Esophagus squamous epithelium (tissue), 5 donors: ENCODE measurements at regions not wholly inside any gene's neighbourhood (a gene's known extent, or its start where the extent isn't known, plus 50 kb on each side); places are given as distances from the start of the nearest gene placed in this dataset.
A peak's percentile ranks its signal among the peaks of the same experiment; 100 is the strongest.

ENCODE experiments used
- DNase-seq: peaks from one replicate; lab custom pipeline; 2025; lab: John Stamatoyannopoulos, UW
- H3K27ac ChIP-seq, 4 donors: fragments of 200-600 bp; sonication (generic); one replicate each; pipeline ENCODE4 v1.5.1; 2016 to 2019; ENCODE audit warnings: mild to moderate bottlenecking in 1 of 4
- H3K27me3 ChIP-seq, 4 donors: fragments of 200-600 bp; sonication (generic); 1 replicate in 3 of 4; 2 replicates in 1 of 4; pipeline versions ENCODE4 v1.5.1 to v1.6.0; 2017 to 2021; ENCODE audit warnings: antibody characterized with exemption in 1 of 4
- H3K36me3 ChIP-seq, 3 donors: fragments of 200-600 bp; sonication (generic); one replicate each; pipeline ENCODE4 v1.5.1; 2016 to 2019
- H3K4me1 ChIP-seq, 3 donors: fragments of 200-600 bp; sonication (generic); one replicate each; pipeline ENCODE4 v1.5.1; 2017 to 2019
- H3K4me3 ChIP-seq, 4 donors: fragments of 200-600 bp; sonication (generic); 1 replicate in 3 of 4; 2 replicates in 1 of 4; pipeline ENCODE4 v1.5.1; 2016 to 2019; ENCODE audit warnings: mild to moderate bottlenecking in 2 of 4, moderate library complexity in 1 of 4
- H3K9me3 ChIP-seq, 3 donors: fragments of 200-600 bp; sonication (generic); one replicate each; pipeline ENCODE4 v1.5.1; 2016 to 2019
- POLR2A ChIP-seq, 4 donors: fragments of 450-650 bp; IDR thresholded peaks; one replicate each; pipeline ENCODE4 v1.6.1; 2017; ENCODE audit warnings: antibody characterized with exemption in 4 of 4, mild to moderate bottlenecking in 4 of 4, moderate library complexity in 3 of 4
- WGBS, 2 donors: methylation state at CpG; one replicate each; pipeline ENCODE4 v1.1.5; 2018; 5-methylcytosine and 5-hydroxymethylcytosine counted together
- intact Hi-C: fragments of 100-400 bp; cut with DNase I; formaldehyde crosslinking; loops from one replicate; pipeline ENCODE4 v1.15.0; 2022
- TF ChIP-seq, protein P1 (sequence below), 6 experiments: fragments of 450-650 bp in 4 of 6; fragments of 200-600 bp in 2 of 6; sonication (generic) in 2 of 6; IDR thresholded peaks; one replicate each; pipeline ENCODE4 v1.5.1; 2016 to 2019; ENCODE audit warnings: antibody characterized with exemption in 6 of 6, mild to moderate bottlenecking in 4 of 6, moderate library complexity in 4 of 6
- donor health status: DM: yes; HTN: yes; CAD: no.

DNA sequence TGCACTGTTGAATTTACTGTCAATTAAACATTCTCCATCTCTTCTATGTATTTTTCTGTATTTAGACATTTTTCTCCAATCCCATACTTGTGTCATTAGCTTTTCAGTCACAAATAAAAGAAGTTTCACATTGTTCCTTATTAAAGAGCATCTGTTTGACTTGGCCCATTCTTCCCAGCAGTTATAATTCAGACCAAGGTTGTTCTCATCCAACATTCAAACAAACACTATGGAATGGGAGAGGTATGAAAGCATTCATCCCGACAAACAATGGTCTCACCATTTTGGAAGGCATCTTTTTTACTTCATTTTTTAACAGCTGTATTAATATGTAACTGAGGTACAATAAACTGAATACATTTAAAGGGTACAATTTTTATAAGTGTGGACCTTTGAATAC, 208.8 kb upstream of the MAF start:
- no peaks in the 10 kb centered on the region for H3K27me3 ChIP-seq
- no peak for DNase-seq
- intact Hi-C loops: no loop called here
- H3K36me3 ChIP-seq: no peaks in the 10 kb centered on the region
- peaks cover 0 to 54% (median 12%) of the 10 kb centered on the region in 3 donors for H3K4me1 ChIP-seq
- WGBS, 2 donors: 54 to 78% methylated on average over 1 of the region's 1 CpG
- peak overlapping the region in 2 of 4 donors; percentile 62 to 69 for H3K27ac ChIP-seq
- no peak overlapping the region for H3K4me3 ChIP-seq
- H3K9me3 ChIP-seq: no peaks in the 10 kb centered on the region
- TF ChIP-seq, protein P1, sequence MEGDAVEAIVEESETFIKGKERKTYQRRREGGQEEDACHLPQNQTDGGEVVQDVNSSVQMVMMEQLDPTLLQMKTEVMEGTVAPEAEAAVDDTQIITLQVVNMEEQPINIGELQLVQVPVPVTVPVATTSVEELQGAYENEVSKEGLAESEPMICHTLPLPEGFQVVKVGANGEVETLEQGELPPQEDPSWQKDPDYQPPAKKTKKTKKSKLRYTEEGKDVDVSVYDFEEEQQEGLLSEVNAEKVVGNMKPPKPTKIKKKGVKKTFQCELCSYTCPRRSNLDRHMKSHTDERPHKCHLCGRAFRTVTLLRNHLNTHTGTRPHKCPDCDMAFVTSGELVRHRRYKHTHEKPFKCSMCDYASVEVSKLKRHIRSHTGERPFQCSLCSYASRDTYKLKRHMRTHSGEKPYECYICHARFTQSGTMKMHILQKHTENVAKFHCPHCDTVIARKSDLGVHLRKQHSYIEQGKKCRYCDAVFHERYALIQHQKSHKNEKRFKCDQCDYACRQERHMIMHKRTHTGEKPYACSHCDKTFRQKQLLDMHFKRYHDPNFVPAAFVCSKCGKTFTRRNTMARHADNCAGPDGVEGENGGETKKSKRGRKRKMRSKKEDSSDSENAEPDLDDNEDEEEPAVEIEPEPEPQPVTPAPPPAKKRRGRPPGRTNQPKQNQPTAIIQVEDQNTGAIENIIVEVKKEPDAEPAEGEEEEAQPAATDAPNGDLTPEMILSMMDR (IDR thresholded peaks at IDR 0.05): no peak
- no peak for TF ChIP-seq POLR2A (IDR thresholded peaks at IDR 0.05)

DNA sequence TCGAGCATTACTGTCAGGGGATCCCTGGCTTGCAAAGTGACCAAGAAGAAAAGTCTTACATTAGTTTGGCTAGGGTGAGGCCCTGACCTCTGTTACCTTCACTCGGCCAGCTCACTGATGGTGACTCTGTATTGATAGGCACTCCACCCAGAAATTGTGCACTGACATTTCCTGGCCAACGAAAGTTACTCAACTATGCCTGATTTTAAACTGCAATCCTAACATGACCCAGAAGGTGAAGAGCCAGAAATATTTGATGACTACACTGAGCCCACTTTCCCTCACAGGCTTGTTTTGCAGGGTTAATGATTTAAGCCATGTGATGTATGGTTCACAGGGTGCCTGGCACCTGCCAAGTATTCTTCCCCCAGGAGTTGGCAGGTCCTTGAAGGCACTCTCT, 208.2 kb upstream of the MAF start:
- 39 to 50% methylated on average over 3 of the region's 3 CpGs for whole genome bisulfite sequencing, 2 donors
- TF ChIP-seq POLR2A (IDR thresholded peaks at IDR 0.05): no peak
- TF ChIP-seq, protein P1 (IDR thresholded peaks at IDR 0.05): peak in 1 of 6 experiments; percentile 23
- Histone ChIP-seq H3K4me1 (peaks cover 0 to 49% (median 12%) of the 10 kb centered on the region in 3 donors), H3K36me3 (no peaks in the 10 kb centered on the region), H3K9me3 (no peaks in the 10 kb centered on the region), H3K27ac (peak overlapping the region in 3 of 4 donors; percentile 45 to 69 (median 62)), H3K4me3 (no peak overlapping the region), H3K27me3 (no peaks in the 10 kb centered on the region)
- intact Hi-C loops: no loop called here
- no peak for DNase-seq

DNA sequence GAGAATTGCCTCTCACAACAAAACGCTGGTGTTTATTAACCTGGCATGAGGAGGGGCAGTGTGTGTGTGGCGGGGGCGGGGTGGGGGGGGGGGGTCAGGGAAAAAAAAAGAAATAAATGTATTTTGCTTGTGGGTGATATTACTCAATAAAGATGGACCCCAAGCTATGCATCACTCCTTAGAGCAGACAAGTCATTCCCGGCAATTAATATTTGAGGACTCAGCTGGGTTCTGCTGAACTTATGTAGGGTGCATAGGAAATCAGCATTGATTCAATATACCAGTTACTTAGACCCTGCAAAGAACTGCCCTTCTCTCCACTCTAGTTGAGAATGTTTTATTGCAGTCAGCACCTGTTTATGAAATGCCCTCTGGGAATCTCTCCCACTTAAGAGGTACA, 206.2 kb upstream of the MAF start:
- H3K4me3 ChIP-seq: no peak overlapping the region
- H3K9me3 ChIP-seq: no peaks in the 10 kb centered on the region
- TF ChIP-seq, protein P1 (IDR thresholded peaks at IDR 0.05): no peak
- no peak for TF ChIP-seq POLR2A (IDR thresholded peaks at IDR 0.05)
- intact Hi-C loops: no loop called here
- H3K4me1 ChIP-seq: peaks cover 0 to 47% (median 12%) of the 10 kb centered on the region in 3 donors
- DNase-seq: no peak
- no peak overlapping the region for H3K27ac ChIP-seq
- H3K27me3 ChIP-seq: no peaks in the 10 kb centered on the region
- H3K36me3 ChIP-seq: no peaks in the 10 kb centered on the region
- WGBS, 2 donors: 83 to 93% methylated on average over 2 to 4 of the region's 4 CpGs

- Histone ChIP-seq H3K27ac (no peak overlapping the region), H3K9me3 (no peaks in the 10 kb centered on the region), H3K4me1 (peaks cover 0 to 36% (median 7%) of the 10 kb centered on the region in 3 donors), H3K36me3 (no peaks in the 10 kb centered on the region), H3K27me3 (no peaks in the 10 kb centered on the region), H3K4me3 (no peak overlapping the region)
- intact Hi-C loops: no loop called here
- TF ChIP-seq, protein P1 (IDR thresholded peaks at IDR 0.05): no peak
- no peak for TF ChIP-seq POLR2A (IDR thresholded peaks at IDR 0.05)
- WGBS, 2 donors: 50 to 55% methylated on average over 2 of the region's 2 CpGs
- DNase-seq: no peak
These were observed 205.1 kb upstream of the MAF start for GRCh38 chr16:79805621-79806020.

DNA sequence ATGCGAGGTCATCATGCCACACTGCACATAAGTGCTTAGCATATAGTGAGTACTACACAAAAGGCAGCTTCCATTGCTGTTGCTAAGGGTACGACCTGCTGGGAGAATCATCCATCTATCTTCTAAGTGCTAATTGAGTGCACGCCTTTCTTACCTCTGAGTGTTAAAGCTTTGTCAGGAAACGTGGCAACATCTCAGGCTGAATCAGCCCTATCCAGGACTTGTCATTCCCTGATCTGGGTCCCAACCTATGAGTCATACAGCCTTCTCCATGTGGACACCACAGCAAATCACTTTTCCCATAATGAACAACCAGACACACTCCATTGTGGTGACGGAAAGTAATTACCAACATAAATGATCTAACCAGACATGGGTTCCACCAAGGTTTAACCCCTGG, 201.1 kb upstream of the MAF start:
- intact Hi-C loops: no loop called here
- TF ChIP-seq POLR2A (IDR thresholded peaks at IDR 0.05): no peak
- TF ChIP-seq, protein P1 (IDR thresholded peaks at IDR 0.05): no peak
- WGBS, 2 donors: 56 to 62% methylated on average over 4 to 5 of the region's 5 CpGs

More for the DNA sequence above, 201.1 kb upstream of the MAF start:
- no peak overlapping the region for H3K27ac ChIP-seq
- H3K27me3 ChIP-seq: no peaks in the 10 kb centered on the region
- H3K36me3 ChIP-seq: no peaks in the 10 kb centered on the region
- peaks cover 0 to 3% (median 0%) of the 10 kb centered on the region in 3 donors for H3K4me1 ChIP-seq
- no peaks in the 10 kb centered on the region for H3K9me3 ChIP-seq
- no peak for DNase-seq
- H3K4me3 ChIP-seq: no peak overlapping the region
